G401 (cell line): ENCODE measurements at regions not wholly inside any gene's neighbourhood (a gene's known extent, or its start where the extent isn't known, plus 50 kb on each side); places are given as distances from the start of the nearest gene placed in this dataset.
A peak's percentile ranks its signal among the peaks of the same experiment; 100 is the strongest.

ENCODE experiments used
- DNase-seq: peaks from one replicate; pipeline ENCODE4 v3.0.0-alpha.2; 2015; ENCODE audit warnings: low spot score
- in situ Hi-C: cut with HindIII; loops from 2 replicates; pipeline ENCODE4 v1.10.0; 2016; ENCODE audit warnings: low sequenced_read_pairs, mixed read lengths

DNA sequence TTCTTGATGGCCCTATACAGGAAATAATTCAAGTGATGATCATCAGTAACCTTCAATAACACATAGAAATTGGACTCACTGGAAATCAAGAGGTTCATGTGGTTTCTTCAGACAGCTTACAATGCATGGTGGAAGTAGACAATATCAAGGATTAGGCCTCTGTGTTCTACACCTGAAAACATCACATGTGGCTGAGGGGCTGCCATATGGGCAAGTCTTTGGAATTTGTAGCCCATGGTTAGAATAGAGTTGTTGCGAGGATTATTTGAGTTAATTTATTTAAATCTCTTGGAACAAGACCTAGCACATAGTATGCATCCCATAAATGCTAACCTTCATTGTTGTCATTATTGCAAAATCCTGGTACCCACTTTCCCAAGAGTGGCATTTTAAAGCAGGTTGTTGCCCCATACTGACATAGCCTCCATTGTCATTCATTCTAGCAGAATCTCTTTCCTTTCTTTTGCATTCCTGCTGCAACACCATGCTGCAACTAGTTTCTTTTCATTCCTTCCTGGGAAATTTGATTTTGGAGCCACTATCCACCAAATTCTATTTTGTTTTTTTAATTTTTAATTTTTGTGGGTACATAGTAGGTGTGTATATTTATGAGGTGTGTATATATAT lies 352.7 kb upstream of the NAV3 start:
- no peak for DNase-seq
- in situ Hi-C loops = no loop called here

DNA sequence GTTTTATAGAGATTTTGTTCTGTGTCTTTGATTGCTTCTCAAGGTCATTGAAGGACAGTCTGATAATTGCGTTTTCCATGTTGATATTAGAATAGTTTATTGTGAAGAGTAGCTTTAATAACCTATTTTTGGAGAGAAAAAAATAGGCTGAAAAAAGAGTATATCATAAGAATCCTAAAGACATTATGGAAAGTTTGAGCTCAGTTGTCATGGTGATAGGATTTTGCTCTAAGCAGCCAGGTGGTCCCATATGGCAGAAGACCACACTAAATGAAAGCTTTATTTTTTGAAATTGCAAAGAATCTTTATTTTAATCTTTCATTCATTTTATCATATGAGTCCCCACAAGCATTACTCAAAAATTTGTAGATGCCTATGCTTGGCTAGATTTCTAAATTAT lies 358.9 kb upstream of the NAV3 start:
- in situ Hi-C loops = no loop called here
- DNase-seq = no peak

DNA sequence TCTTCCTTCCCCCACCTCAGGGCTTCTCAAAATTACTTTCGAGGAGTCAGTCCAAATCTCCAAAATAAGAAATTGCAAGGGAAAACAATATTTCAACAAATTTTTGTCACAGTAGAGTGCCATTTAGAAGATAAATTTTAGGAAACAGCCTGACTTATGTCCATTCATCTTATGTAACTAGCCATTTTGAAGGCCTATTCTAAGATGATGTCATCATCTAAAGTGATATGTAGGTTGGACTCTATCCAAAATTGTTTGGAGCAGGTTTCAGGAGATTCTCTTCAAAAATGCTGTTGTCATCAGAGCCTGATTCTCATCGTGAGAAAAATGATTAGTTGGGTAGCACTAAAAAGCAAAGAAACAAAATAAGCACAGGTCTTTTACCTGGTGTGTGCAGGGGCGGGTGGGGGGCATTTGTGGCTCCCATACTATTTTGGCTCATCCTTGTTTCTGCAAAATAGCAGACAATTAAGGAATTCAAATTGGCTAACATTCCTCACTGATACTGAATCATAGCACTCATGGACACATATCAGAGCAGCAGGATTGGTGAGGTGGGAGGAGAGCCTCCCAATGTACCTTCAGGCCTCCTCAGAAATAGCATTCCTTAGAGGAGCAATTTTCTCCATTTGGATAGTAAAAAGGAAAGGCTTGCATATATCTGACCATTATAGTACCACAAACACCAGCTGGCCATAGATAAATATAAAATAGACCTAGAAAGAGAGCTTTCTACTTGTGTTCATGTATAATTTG lies 360.9 kb upstream of the NAV3 start:
- in situ Hi-C loops = no loop called here
- DNase-seq = no peak

- in situ Hi-C loops = no loop called here
- no peak for DNase-seq
Measured at GRCh38 chr12:77442633-77443032, 377.3 kb upstream of the E2F7 start.

DNA sequence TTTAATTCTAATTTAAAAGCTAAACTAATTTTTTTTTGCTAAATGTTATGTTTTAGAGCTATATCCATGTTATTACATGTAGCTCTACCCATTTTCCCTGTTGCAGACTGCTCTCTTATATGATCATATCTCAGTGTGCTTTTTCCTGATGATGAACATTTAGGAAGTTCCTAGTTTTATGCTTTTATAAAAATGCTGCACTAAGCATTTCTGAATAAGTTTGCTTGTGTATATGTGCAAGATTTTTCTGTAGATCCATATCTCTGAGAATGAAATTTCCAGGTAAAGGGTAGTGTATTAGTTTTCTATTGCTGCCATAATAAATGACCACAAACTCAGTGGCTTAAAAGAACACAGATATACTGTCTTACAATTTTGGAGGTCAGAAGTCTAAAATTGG lies 374.4 kb upstream of the E2F7 start:
- DNase-seq = no peak
- in situ Hi-C loops = no loop called here

GRCh38 chr12:77438644-77439043 lies 373.3 kb upstream of the E2F7 start:
- in situ Hi-C loops = no loop called here

GRCh38 chr12:77437206-77437605 lies 371.8 kb upstream of the E2F7 start:
- in situ Hi-C loops = no loop called here
- DNase-seq = no peak

More at GRCh38 chr12:77438644-77439043, 373.3 kb upstream of the E2F7 start:
- no peak for DNase-seq

- no peak for DNase-seq
- in situ Hi-C loops = no loop called here
Measured at GRCh38 chr12:77435446-77436091, 370.2 kb upstream of the E2F7 start.

GRCh38 chr12:77433799-77434198 lies 368.4 kb upstream of the E2F7 start:
- in situ Hi-C loops = no loop called here
- DNase-seq = no peak

DNA sequence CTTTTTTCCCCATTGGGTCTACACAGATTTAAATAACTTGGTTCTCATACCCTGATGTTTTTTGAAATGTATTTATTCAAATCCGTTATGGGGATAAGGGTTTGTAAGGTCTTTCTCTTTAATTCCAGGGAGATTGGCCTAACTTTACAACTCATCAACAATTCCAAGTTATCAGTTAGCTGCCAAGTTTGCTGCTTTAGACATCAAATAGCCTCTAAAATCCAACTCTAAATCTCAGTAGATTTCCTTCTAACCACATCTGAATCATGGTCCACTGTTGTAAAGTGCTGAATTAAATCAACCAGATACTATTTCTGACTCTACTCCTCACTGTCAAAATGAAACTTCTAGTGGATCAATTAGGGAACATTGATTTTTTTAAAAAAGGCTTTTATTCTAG lies 364.1 kb upstream of the E2F7 start:
- DNase-seq = no peak
- in situ Hi-C loops = no loop called here

GRCh38 chr12:77421152-77421551 lies 355.8 kb upstream of the E2F7 start:
- in situ Hi-C loops = no loop called here
- no peak for DNase-seq

GRCh38 chr12:77409551-77409950 lies 344.2 kb upstream of the E2F7 start:
- DNase-seq = no peak
- in situ Hi-C loops = no loop called here

GRCh38 chr12:77407931-77408330 lies 342.6 kb upstream of the E2F7 start:
- DNase-seq = no peak
- in situ Hi-C loops = no loop called here

DNA sequence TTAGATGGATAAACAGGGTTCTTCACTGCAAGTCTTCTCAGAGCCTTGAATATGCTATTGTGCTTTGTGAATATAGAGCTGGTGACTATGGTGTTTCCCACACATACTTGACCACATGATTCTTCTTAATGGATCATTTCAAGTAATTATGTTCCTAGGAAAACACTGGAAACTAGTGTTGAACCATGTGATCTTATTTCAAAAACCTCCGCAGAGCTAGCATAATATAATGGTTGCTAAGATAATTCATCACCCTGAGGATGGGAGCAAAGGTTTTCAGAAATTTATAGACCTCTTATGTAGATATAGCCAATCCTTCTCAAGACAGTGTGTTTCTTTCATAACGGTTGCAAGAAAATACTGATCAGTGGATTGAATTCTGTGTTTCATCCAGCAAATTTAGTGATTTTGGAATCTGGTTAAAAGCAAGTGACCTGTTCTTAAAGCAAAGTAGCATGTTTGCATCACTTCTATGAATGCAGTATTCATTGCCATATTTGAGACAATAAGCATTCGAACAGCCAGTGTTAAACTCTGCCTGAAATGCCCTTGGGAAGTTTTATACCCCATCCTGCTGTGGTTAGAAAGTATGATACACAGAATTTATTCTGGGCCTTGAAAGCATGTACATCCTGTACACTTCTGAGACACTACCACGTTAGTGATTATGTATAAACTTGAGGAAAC lies 341.0 kb upstream of the E2F7 start:
- in situ Hi-C loops = no loop called here
- DNase-seq = no peak

DNA sequence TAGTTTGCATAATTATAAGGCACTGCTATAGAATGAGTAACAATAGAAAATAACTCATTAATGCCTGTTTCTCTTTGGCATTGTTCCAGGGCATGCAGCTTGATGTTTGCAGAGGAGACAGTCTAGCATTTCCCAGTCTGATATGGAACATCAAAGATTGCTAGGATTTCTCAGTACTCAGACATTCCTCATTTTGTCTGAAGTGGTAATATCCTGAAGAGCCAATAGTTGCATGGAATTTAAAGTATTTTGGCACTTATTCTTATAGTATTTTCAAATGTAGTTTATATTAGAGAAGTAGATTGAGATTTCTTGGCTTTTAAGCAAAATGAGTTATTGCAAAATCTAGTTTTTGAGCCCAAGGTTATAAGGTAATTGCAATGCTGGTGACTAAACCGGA lies 337.3 kb upstream of the E2F7 start:
- in situ Hi-C loops = no loop called here
- DNase-seq = peak; percentile 35

GRCh38 chr12:77401770-77402081 lies 336.4 kb upstream of the E2F7 start:
- in situ Hi-C loops = no loop called here
- no peak for DNase-seq

GRCh38 chr12:77401064-77401769 lies 335.8 kb upstream of the E2F7 start:
- DNase-seq = no peak
- in situ Hi-C loops = no loop called here

DNA sequence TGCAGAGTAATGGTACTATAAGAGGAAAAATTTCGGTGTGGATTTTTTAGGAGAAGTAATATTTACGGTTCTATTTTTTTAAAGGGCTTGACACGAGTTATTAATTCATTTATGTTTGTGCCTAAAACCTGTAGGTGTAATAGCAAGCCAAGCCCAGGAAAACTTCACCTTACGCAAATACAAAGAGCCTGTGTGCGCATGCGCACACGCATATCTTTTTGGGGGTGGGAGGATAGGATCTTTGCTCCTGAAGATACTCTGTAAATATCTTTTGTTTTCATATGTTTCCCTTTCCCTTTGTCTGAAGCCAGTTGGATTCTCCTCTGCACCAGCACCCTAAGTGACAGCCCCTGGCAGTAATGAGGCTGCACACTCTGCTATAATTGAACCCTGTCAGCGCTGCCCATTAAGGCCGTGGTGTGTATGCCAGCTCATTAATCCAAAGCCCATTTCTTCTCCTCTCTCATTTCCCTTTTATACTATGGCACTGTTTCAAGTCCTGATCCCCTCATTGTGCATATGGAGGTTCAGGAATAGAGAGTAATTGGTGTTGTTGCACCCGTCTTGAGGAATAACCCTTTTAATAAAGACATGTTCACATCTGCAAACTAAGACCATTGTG lies 327.2 kb upstream of the E2F7 start:
- in situ Hi-C loops = no loop called here

More for the DNA sequence above, 327.2 kb upstream of the E2F7 start:
- DNase-seq = no peak
